Cardiac muscle cell (in vitro differentiated cells and primary cell): ENCODE measurements at regions not wholly inside any gene's neighbourhood (a gene's known extent, or its start where the extent isn't known, plus 50 kb on each side); places are given as distances from the start of the nearest gene placed in this dataset.

Experiments
- DNase-seq, 2 donors: peaks; one replicate each; pipeline versions ENCODE4 v3.0.0 to v3.0.0-alpha.2; 2010 to 2017; ENCODE audit warnings: low read depth in 1 of 2, low spot score in 1 of 2
- H3K27ac ChIP-seq: fragments of 200-600 bp; sonication (generic); 2 replicates; pipeline ENCODE4 v1.5.1; 2016
- H3K27me3 ChIP-seq: fragments of 200-600 bp; sonication (generic); 2 replicates; pipeline ENCODE4 v1.6.0; 2016; ENCODE audit warnings: control low read depth
- H3K36me3 ChIP-seq: fragments of 200-600 bp; sonication (generic); 2 replicates; pipeline ENCODE4 v1.5.1; 2016; ENCODE audit warnings: control low read depth
- H3K4me1 ChIP-seq: fragments of 200-600 bp; sonication (generic); 2 replicates; pipeline ENCODE4 v1.8.1; 2017; ENCODE audit warnings: low read depth, mild to moderate bottlenecking, mixed run types
- H3K4me3 ChIP-seq: fragments of 200-600 bp; sonication (generic); 2 replicates; pipeline ENCODE4 v1.5.1; 2016; ENCODE audit warnings: mild to moderate bottlenecking
- H3K9me3 ChIP-seq: fragments of 200-600 bp; sonication (generic); 2 replicates; pipeline ENCODE4 v1.5.1; 2017; ENCODE audit warnings: low read depth, mild to moderate bottlenecking, control low read depth
- CTCF ChIP-seq: IDR thresholded peaks from 2 replicates; pipeline ENCODE4 v1.5.1; 2012; ENCODE audit warnings: low read depth, mild to moderate bottlenecking, low read length

GRCh38 chr4:64016893-64017292 lies 392.4 kb downstream of the TECRL start:
- no peaks in the 10 kb centered on the region for H3K9me3 ChIP-seq
- no peaks in the 10 kb centered on the region for H3K4me1 ChIP-seq
- no peaks in the 10 kb centered on the region for H3K27me3 ChIP-seq
- DNase-seq, result no peak
- TF ChIP-seq CTCF, result no peak
- no peak overlapping the region for H3K4me3 ChIP-seq
- H3K27ac ChIP-seq, result no peak overlapping the region
- H3K36me3 ChIP-seq, result no peaks in the 10 kb centered on the region

GRCh38 chr4:64014647-64015046 lies 394.6 kb downstream of the TECRL start:
- no peak for DNase-seq
- TF ChIP-seq CTCF, result no peak
- Histone ChIP-seq H3K36me3 (no peaks in the 10 kb centered on the region), H3K9me3 (no peaks in the 10 kb centered on the region), H3K27ac (no peak overlapping the region), H3K4me3 (no peak overlapping the region), H3K4me1 (no peaks in the 10 kb centered on the region), H3K27me3 (no peaks in the 10 kb centered on the region)

- no peaks in the 10 kb centered on the region for H3K4me1 ChIP-seq
- H3K9me3 ChIP-seq, result no peaks in the 10 kb centered on the region
- no peaks in the 10 kb centered on the region for H3K27me3 ChIP-seq
- TF ChIP-seq CTCF, result no peak
- DNase-seq, result no peak
- no peak overlapping the region for H3K4me3 ChIP-seq
- H3K36me3 ChIP-seq, result no peaks in the 10 kb centered on the region
- no peak overlapping the region for H3K27ac ChIP-seq
Observed at GRCh38 chr4:64001229-64001898, 407.9 kb downstream of the TECRL start.

- H3K36me3 ChIP-seq, result no peaks in the 10 kb centered on the region
- H3K27me3 ChIP-seq, result no peaks in the 10 kb centered on the region
- H3K27ac ChIP-seq, result no peak overlapping the region
- no peak overlapping the region for H3K4me3 ChIP-seq
- no peaks in the 10 kb centered on the region for H3K4me1 ChIP-seq
- no peaks in the 10 kb centered on the region for H3K9me3 ChIP-seq
- no peak for TF ChIP-seq CTCF
- DNase-seq, result no peak
Observed at GRCh38 chr4:64000241-64000640, 409.0 kb downstream of the TECRL start.

- no peaks in the 10 kb centered on the region for H3K9me3 ChIP-seq
- no peaks in the 10 kb centered on the region for H3K27me3 ChIP-seq
- H3K4me3 ChIP-seq, result no peak overlapping the region
- H3K27ac ChIP-seq, result no peak overlapping the region
- TF ChIP-seq CTCF, result no peak
- H3K36me3 ChIP-seq, result no peaks in the 10 kb centered on the region
- no peaks in the 10 kb centered on the region for H3K4me1 ChIP-seq
- DNase-seq, result no peak
Observed at GRCh38 chr4:63986253-63986652, 423.0 kb downstream of the TECRL start.
